Right lobe of liver (tissue), 6 donors: ENCODE measurements at regions not wholly inside any gene's neighbourhood (a gene's known extent, or its start where the extent isn't known, plus 50 kb on each side); places are given as distances from the start of the nearest gene placed in this dataset.
A peak's percentile ranks its signal among the peaks of the same experiment; 100 is the strongest.

Source experiments
- ATAC-seq, 4 donors: fragments of 200-7000 bp; cut with Tn5 transposase; one replicate each; pipeline ENCODE4 v1.9.1; 2020; ENCODE audit warnings: mild to moderate bottlenecking in 4 of 4, moderate library complexity in 4 of 4
- DNase-seq, 3 donors: peaks; one replicate each; pipeline ENCODE4 v3.0.0-alpha.2; 2020
- H3K27ac ChIP-seq, 3 donors: fragments of 200-600 bp; one replicate each; pipeline ENCODE4 v1.8.0; 2022
- H3K27me3 ChIP-seq, 2 donors: fragments of 200-600 bp; one replicate each; pipeline ENCODE4 v1.8.0; 2022
- H3K36me3 ChIP-seq, 4 donors: fragments of 200-600 bp; sonication (generic) in 1 of 4; one replicate each; pipeline versions ENCODE4 v1.5.1 to v1.8.0; 2017 to 2022; ENCODE audit warnings: control low read depth in 1 of 4
- H3K4me1 ChIP-seq, 4 donors: fragments of 200-600 bp; sonication (generic) in 1 of 4; one replicate each; pipeline versions ENCODE4 v1.5.1 to v1.8.0; 2017 to 2022; ENCODE audit warnings: control low read depth in 1 of 4
- H3K4me3 ChIP-seq, 3 donors: fragments of 200-600 bp; one replicate each; pipeline ENCODE4 v1.8.0; 2022
- H3K9me3 ChIP-seq, 4 donors: fragments of 200-600 bp; sonication (generic) in 1 of 4; one replicate each; pipeline versions ENCODE4 v1.5.1 to v1.8.0; 2017 to 2022; ENCODE audit warnings: control low read depth in 1 of 4
- CTCF ChIP-seq, 4 donors: fragments of 200-600 bp in 3 of 4; fragments of 450-650 bp in 1 of 4; IDR thresholded peaks; one replicate each; pipeline versions ENCODE4 v1.5.1 to v1.8.0; 2016 to 2022; ENCODE audit warnings: antibody characterized with exemption in 4 of 4, mild to moderate bottlenecking in 2 of 4
- POLR2A ChIP-seq: fragments of 450-650 bp; IDR thresholded peaks from one replicate; pipeline ENCODE4 v1.6.1; 2017; ENCODE audit warnings: antibody characterized with exemption, mild to moderate bottlenecking
- WGBS: methylation state at CpG from one replicate; pipeline ENCODE4 v1.1.6; 2018; ENCODE audit warnings: low coverage, low lambda C conversion rate; ENCODE audit not compliant: insufficient coverage; ENCODE audit errors: missing lambda C conversion rate; 5-methylcytosine and 5-hydroxymethylcytosine counted together
- intact Hi-C, 2 donors: fragments of 100-400 bp; cut with DNase I; formaldehyde crosslinking; loops; one replicate each; pipeline versions ENCODE4 v1.11.2 to v1.14.1; 2022
- donor health status: DM: no; HTN: yes; CAD: no.
- donor health status: DM: no; HTN: no; CAD: no.
- donor health status: DM: no; HTN: no; CAD: no.
- donor health status: DM: no; HTN: yes; CAD: no.
- donor health status: DM: no; HTN: yes; CAD: no.

- H3K27me3 ChIP-seq, result no peaks in the 10 kb centered on the region
- ATAC-seq, result peak in 1 of 4 donors; percentile 5
- TF ChIP-seq CTCF (IDR thresholded peaks at IDR 0.05) (no peak), POLR2A (no peak)
- DNase-seq, result peak in 1 of 3 donors; percentile 32
- intact Hi-C loops, result no loop called here
- no peak overlapping the region for H3K27ac ChIP-seq
- no peaks in the 10 kb centered on the region for H3K36me3 ChIP-seq
- H3K4me1 ChIP-seq, result no peaks in the 10 kb centered on the region
- H3K9me3 ChIP-seq, result no peaks in the 10 kb centered on the region
- 87% methylated on average over 5 of the region's 9 CpGs for WGBS
- no peak overlapping the region for H3K4me3 ChIP-seq
These were observed 263.7 kb downstream of the PTPRU start for GRCh38 chr1:29500041-29500440.

- TF ChIP-seq CTCF (IDR thresholded peaks at IDR 0.05) (no peak), POLR2A (no peak)
These were observed 262.9 kb downstream of the PTPRU start for GRCh38 chr1:29499104-29499650.

GRCh38 chr1:29498126-29499103 is 262.1 kb downstream of the PTPRU start:
- intact Hi-C loops, result no loop called here
- Histone ChIP-seq H3K27ac (no peak overlapping the region), H3K27me3 (no peaks in the 10 kb centered on the region), H3K36me3 (no peaks in the 10 kb centered on the region), H3K9me3 (no peaks in the 10 kb centered on the region), H3K4me1 (no peaks in the 10 kb centered on the region), H3K4me3 (no peak overlapping the region)
- 90% methylated on average over 2 of the region's 14 CpGs for WGBS
- ATAC-seq, result no peak
- peak in 1 of 3 donors; percentile 27 for DNase-seq
- no peak for TF ChIP-seq CTCF (IDR thresholded peaks at IDR 0.05)
- no peak for TF ChIP-seq POLR2A

More at GRCh38 chr1:29499104-29499650, 262.9 kb downstream of the PTPRU start:
- no peaks in the 10 kb centered on the region for H3K4me1 ChIP-seq
- no peak overlapping the region for H3K27ac ChIP-seq
- no peaks in the 10 kb centered on the region for H3K36me3 ChIP-seq
- DNase-seq, result peak in 2 of 3 donors; percentile 2 to 23
- WGBS, result no CpG with 5 or more reads among the region's 9 CpGs
- ATAC-seq, result no peak
- H3K4me3 ChIP-seq, result no peak overlapping the region
- intact Hi-C loops, result no loop called here
- no peaks in the 10 kb centered on the region for H3K27me3 ChIP-seq
- no peaks in the 10 kb centered on the region for H3K9me3 ChIP-seq

GRCh38 chr1:29497395-29498125 is 261.2 kb downstream of the PTPRU start:
- 89% methylated on average over 3 of the region's 10 CpGs for WGBS
- no peaks in the 10 kb centered on the region for H3K27me3 ChIP-seq
- DNase-seq (no peak), ATAC-seq (no peak)
- intact Hi-C loops, result no loop called here
- no peaks in the 10 kb centered on the region for H3K9me3 ChIP-seq
- H3K4me3 ChIP-seq, result no peak overlapping the region
- no peaks in the 10 kb centered on the region for H3K4me1 ChIP-seq
- no peak overlapping the region for H3K27ac ChIP-seq
- no peak for TF ChIP-seq CTCF (IDR thresholded peaks at IDR 0.05)
- no peak for TF ChIP-seq POLR2A
- no peaks in the 10 kb centered on the region for H3K36me3 ChIP-seq
